GM23338 (cell line): ENCODE measurements at regions not wholly inside any gene's neighbourhood (a gene's known extent, or its start where the extent isn't known, plus 50 kb on each side); places are given as distances from the start of the nearest gene placed in this dataset.

Experiments
- ATAC-seq: fragments of 200-7000 bp; cut with Tn5 transposase; 3 replicates; pipeline ENCODE4 v1.9.1; 2020
- DNase-seq: peaks from one replicate; pipeline ENCODE4 v3.0.0-alpha.2; 2015; ENCODE audit warnings: low spot score
- H2AFZ ChIP-seq: fragments of 200-600 bp; sonication (generic); 2 replicates; pipeline ENCODE4 v1.8.0; 2016; ENCODE audit warnings: antibody characterized with exemption, mild to moderate bottlenecking, moderate library complexity
- H3F3A ChIP-seq: fragments of 200-600 bp; sonication (generic); replicated peaks from 2 replicates; pipeline ENCODE4 v1.8.0; 2017; ENCODE audit warnings: antibody characterized with exemption, mixed run types, low read depth
- H3K27ac ChIP-seq: fragments of 200-600 bp; sonication (generic); 2 replicates; pipeline ENCODE4 v1.6.1; 2016; ENCODE audit warnings: low read depth
- H3K27me3 ChIP-seq: fragments of 200-600 bp; sonication (generic); 2 replicates; pipeline ENCODE4 v1.8.0; 2016; ENCODE audit warnings: mild to moderate bottlenecking, mixed run types, moderate library complexity; ENCODE audit not compliant: insufficient read depth
- H3K36me3 ChIP-seq: fragments of 200-600 bp; sonication (generic); 2 replicates; pipeline ENCODE4 v1.8.0; 2016; ENCODE audit warnings: mild to moderate bottlenecking; ENCODE audit not compliant: insufficient read depth
- H3K4me1 ChIP-seq: fragments of 200-600 bp; sonication (generic); 2 replicates; pipeline ENCODE4 v1.8.0; 2016; ENCODE audit warnings: mild to moderate bottlenecking, moderate library complexity; ENCODE audit not compliant: insufficient read depth
- H3K4me2 ChIP-seq: fragments of 200-600 bp; sonication (generic); 2 replicates; pipeline ENCODE4 v1.7.1; 2017; ENCODE audit warnings: mixed run types
- H3K4me3 ChIP-seq: fragments of 200-600 bp; sonication (generic); 2 replicates; pipeline ENCODE4 v1.6.1; 2016; ENCODE audit warnings: mixed run types
- H3K79me2 ChIP-seq: fragments of 200-600 bp; sonication (generic); replicated peaks from 2 replicates; pipeline ENCODE4 v1.8.0; 2017; ENCODE audit warnings: mild to moderate bottlenecking; ENCODE audit not compliant: insufficient read depth
- H3K9me2 ChIP-seq: fragments of 200-600 bp; sonication (generic); 2 replicates; pipeline ENCODE4 v1.8.0; 2017; ENCODE audit not compliant: insufficient read depth
- H4K20me1 ChIP-seq: fragments of 200-600 bp; sonication (generic); replicated peaks from 2 replicates; pipeline ENCODE4 v1.8.0; 2017; ENCODE audit warnings: mild to moderate bottlenecking; ENCODE audit not compliant: insufficient read depth
- H3K27ac Mint-ChIP-seq: 2 replicates; pipeline ENCODE4 v1.8.0; 2020; ENCODE audit warnings: inconsistent platforms, mild to moderate bottlenecking, moderate library complexity, mixed read lengths
- H3K27me3 Mint-ChIP-seq: 3 replicates; pipeline ENCODE4 v1.8.0; 2022; ENCODE audit warnings: low read depth, mild to moderate bottlenecking, moderate library complexity, mixed read lengths, inconsistent platforms; ENCODE audit not compliant: insufficient read depth, poor library complexity
- H3K36me3 Mint-ChIP-seq: 3 replicates; pipeline ENCODE4 v1.8.0; 2021; ENCODE audit warnings: low read depth, mild to moderate bottlenecking, inconsistent platforms, moderate library complexity, mixed read lengths
- H3K4me1 Mint-ChIP-seq: 3 replicates; pipeline ENCODE4 v1.8.0; 2020; ENCODE audit warnings: mild to moderate bottlenecking, inconsistent platforms, mixed read lengths
- H3K4me3 Mint-ChIP-seq: 3 replicates; pipeline ENCODE4 v1.8.0; 2021; ENCODE audit warnings: moderate library complexity, mild to moderate bottlenecking, inconsistent platforms, mixed read lengths
- H3K9me3 Mint-ChIP-seq: 3 replicates; pipeline ENCODE4 v1.8.0; 2020; ENCODE audit warnings: moderate library complexity, mild to moderate bottlenecking, inconsistent platforms, mixed read lengths
- CREB1 ChIP-seq: fragments of 250-450 bp; sonication (Bioruptor Pico); IDR thresholded peaks from 2 replicates; pipeline ENCODE4 v1.5.0; 2020; ENCODE audit warnings: low read depth, mild to moderate bottlenecking, moderate library complexity
- EZH2 ChIP-seq: fragments of 200-600 bp; sonication (generic); IDR thresholded peaks from one replicate; pipeline ENCODE4 v1.8.0; 2017; ENCODE audit warnings: antibody characterized with exemption, mild to moderate bottlenecking, low read depth; ENCODE audit not compliant: unreplicated experiment
- EZH2phosphoT487 ChIP-seq: fragments of 200-600 bp; sonication (generic); IDR thresholded peaks from one replicate; pipeline ENCODE4 v1.8.1; 2018; ENCODE audit warnings: antibody characterized with exemption; ENCODE audit not compliant: unreplicated experiment
- JUNB ChIP-seq: IDR thresholded peaks from one replicate; pipeline ENCODE4 v1.6.1; 2016; ENCODE audit warnings: antibody characterized with exemption; ENCODE audit not compliant: unreplicated experiment
- NANOG ChIP-seq: IDR thresholded peaks from 2 replicates; pipeline ENCODE4 v1.6.1; 2016; ENCODE audit warnings: antibody characterized with exemption, borderline replicate concordance
- POLR2AphosphoS5 ChIP-seq: IDR thresholded peaks from 2 replicates; pipeline ENCODE4 v1.6.1; 2016; ENCODE audit warnings: antibody characterized with exemption, low read depth
- STAT1 ChIP-seq: IDR thresholded peaks from one replicate; pipeline ENCODE4 v1.6.1; 2016; ENCODE audit warnings: antibody characterized with exemption; ENCODE audit not compliant: unreplicated experiment
- ZNF114 ChIP-seq: fragments of 250-450 bp; sonication (Bioruptor Pico); IDR thresholded peaks from 2 replicates; pipeline ENCODE4 v1.5.0; 2020; ENCODE audit warnings: mild to moderate bottlenecking, moderate library complexity
- ZNF331 ChIP-seq: fragments of 250-450 bp; sonication (Bioruptor Pico); IDR thresholded peaks from 2 replicates; pipeline ENCODE4 v1.5.0; 2020; ENCODE audit warnings: low read depth, mild to moderate bottlenecking, moderate library complexity
- TF ChIP-seq, protein P1 (sequence below): IDR thresholded peaks from one replicate; pipeline ENCODE4 v1.6.1; 2018; ENCODE audit warnings: antibody characterized with exemption; ENCODE audit not compliant: unreplicated experiment
- TF ChIP-seq, protein P2 (sequence below), 2 experiments: fragments of 200-600 bp in 1 of 2; sonication (generic) in 1 of 2; conservative IDR thresholded peaks; 2 replicates each; pipeline versions ENCODE4 v1.5.1 to v1.6.1; 2016 to 2017; ENCODE audit warnings: antibody characterized with exemption in 2 of 2, low read depth in 2 of 2, mild to moderate bottlenecking in 2 of 2, moderate library complexity in 1 of 2
- TF ChIP-seq, protein P3 (sequence below): IDR thresholded peaks from 2 replicates; pipeline ENCODE4 v1.6.1; 2016; ENCODE audit warnings: antibody characterized with exemption

DNA sequence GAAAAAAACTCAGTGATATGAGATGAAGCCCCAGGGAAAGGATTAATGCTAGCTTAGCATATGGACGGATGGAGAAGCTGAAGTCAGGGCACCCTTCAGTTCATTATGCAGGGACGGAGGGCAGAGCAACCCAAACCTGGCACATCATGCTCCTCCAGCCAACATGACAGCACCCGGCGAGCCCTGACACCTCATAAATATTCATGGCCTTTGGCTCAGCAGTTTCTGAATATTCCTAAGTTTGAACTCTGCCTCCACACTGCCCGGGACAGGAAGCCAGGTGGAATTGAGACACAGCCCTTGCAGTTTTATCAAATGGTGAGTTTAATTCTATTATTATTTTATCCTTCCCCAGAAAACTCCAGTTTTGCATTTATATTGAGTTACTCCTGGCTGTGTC lies 87.3 kb upstream of the SH3BP4 start:
- no peak overlapping the region for H3K4me3 Mint-ChIP-seq
- peaks cover 12% of the 10 kb centered on the region; the same call in 1 of the 3 replicates for H3K36me3 Mint-ChIP-seq
- H3K27ac Mint-ChIP-seq: no peak overlapping the region
- Histone ChIP-seq H3F3A (no peaks in the 10 kb centered on the region), H3K4me3 (no peak overlapping the region), H3K27me3 (no peaks in the 10 kb centered on the region), H3K4me2 (no peak overlapping the region), H3K79me2 (no peaks in the 10 kb centered on the region), H4K20me1 (no peaks in the 10 kb centered on the region), H3K9me2 (no peaks in the 10 kb centered on the region), H3K36me3 (no peaks in the 10 kb centered on the region), H3K27ac (no peak overlapping the region), H2AFZ (no peak overlapping the region), H3K4me1 (no peaks in the 10 kb centered on the region)
- peaks cover 2% of the 10 kb centered on the region for H3K27me3 Mint-ChIP-seq
- H3K9me3 Mint-ChIP-seq: peaks cover 16% of the 10 kb centered on the region
- peaks cover 2% of the 10 kb centered on the region; the same call in 2 of the 3 replicates for H3K4me1 Mint-ChIP-seq
- ATAC-seq: no peak
- TF ChIP-seq EZH2phosphoT487 (no peak), ZNF114 (CRISPR knock-in tag) (no peak), POLR2AphosphoS5 (no peak), ZNF331 (CRISPR knock-in tag) (no peak), JUNB (no peak), NANOG (no peak)
- TF ChIP-seq, protein P1, sequence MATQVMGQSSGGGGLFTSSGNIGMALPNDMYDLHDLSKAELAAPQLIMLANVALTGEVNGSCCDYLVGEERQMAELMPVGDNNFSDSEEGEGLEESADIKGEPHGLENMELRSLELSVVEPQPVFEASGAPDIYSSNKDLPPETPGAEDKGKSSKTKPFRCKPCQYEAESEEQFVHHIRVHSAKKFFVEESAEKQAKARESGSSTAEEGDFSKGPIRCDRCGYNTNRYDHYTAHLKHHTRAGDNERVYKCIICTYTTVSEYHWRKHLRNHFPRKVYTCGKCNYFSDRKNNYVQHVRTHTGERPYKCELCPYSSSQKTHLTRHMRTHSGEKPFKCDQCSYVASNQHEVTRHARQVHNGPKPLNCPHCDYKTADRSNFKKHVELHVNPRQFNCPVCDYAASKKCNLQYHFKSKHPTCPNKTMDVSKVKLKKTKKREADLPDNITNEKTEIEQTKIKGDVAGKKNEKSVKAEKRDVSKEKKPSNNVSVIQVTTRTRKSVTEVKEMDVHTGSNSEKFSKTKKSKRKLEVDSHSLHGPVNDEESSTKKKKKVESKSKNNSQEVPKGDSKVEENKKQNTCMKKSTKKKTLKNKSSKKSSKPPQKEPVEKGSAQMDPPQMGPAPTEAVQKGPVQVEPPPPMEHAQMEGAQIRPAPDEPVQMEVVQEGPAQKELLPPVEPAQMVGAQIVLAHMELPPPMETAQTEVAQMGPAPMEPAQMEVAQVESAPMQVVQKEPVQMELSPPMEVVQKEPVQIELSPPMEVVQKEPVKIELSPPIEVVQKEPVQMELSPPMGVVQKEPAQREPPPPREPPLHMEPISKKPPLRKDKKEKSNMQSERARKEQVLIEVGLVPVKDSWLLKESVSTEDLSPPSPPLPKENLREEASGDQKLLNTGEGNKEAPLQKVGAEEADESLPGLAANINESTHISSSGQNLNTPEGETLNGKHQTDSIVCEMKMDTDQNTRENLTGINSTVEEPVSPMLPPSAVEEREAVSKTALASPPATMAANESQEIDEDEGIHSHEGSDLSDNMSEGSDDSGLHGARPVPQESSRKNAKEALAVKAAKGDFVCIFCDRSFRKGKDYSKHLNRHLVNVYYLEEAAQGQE: no peak
- DNase-seq: no peak

DNA sequence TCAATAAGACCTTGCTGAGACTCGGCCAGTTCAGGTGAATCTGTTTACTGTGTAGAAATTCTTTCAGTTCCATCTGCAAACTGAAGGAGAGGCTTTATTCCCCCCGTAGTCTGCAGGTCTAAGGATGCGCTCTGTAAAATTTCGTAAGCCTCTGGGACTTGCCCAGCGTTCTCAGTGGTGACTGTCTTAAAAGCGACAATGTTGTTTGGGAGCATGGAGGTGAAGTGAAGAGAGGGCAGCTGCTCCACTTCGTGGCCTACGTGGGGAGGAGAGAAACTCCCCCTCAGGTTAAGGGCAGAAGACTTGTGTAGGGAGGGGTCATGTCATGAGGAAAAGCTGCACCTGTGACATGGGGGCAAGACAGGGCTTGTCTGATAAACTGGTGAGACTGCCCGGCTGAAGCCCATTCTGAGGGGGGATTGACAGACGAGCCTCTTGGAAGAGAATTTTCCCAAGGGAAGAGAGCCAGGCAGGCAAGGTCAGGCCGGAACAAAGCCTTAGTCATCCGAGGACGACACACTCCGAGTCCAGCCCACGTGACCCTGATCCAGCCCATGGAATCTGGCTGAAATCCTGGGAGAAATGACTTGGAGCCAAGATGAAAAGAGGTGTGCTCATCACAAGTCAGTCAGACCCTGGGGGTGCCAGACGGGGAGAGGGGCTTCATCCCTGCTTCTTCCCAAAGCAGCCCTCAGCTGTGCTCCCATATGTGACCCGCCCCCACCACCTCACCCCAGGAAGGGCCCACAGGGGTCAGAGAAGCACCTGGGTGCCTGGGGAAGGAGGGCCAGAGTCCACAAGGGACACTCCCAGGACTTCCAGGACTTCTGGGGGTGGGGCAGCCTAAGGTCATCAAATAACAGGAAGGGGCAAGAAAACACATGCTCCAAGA lies 88.5 kb upstream of the SH3BP4 start:
- H3K4me3 Mint-ChIP-seq: no peak overlapping the region
- Histone ChIP-seq H4K20me1 (no peaks in the 10 kb centered on the region), H3K4me3 (no peak overlapping the region), H3K4me2 (no peak overlapping the region), H2AFZ (no peak overlapping the region), H3K9me2 (no peaks in the 10 kb centered on the region), H3K79me2 (no peaks in the 10 kb centered on the region), H3K36me3 (no peaks in the 10 kb centered on the region), H3K27me3 (no peaks in the 10 kb centered on the region), H3F3A (no peaks in the 10 kb centered on the region), H3K4me1 (peaks cover 4% of the 10 kb centered on the region; the same call in 1 of the 2 replicates), H3K27ac (no peak overlapping the region)
- H3K9me3 Mint-ChIP-seq: peaks cover 13% of the 10 kb centered on the region
- peak; percentile 9 for DNase-seq
- ATAC-seq: no peak; the same call in 2 of the 3 replicates
- peaks cover 2% of the 10 kb centered on the region for H3K27me3 Mint-ChIP-seq
- no peak overlapping the region for H3K27ac Mint-ChIP-seq
- peaks cover 11% of the 10 kb centered on the region; the same call in 1 of the 3 replicates for H3K36me3 Mint-ChIP-seq
- peaks cover 6% of the 10 kb centered on the region for H3K4me1 Mint-ChIP-seq
- TF ChIP-seq CREB1 (CRISPR knock-in tag) (no peak), EZH2 (no peak), STAT1 (no peak), NANOG (no peak), ZNF331 (CRISPR knock-in tag) (no peak), ZNF114 (CRISPR knock-in tag) (no peak), EZH2phosphoT487 (no peak)
- TF ChIP-seq, protein P2, sequence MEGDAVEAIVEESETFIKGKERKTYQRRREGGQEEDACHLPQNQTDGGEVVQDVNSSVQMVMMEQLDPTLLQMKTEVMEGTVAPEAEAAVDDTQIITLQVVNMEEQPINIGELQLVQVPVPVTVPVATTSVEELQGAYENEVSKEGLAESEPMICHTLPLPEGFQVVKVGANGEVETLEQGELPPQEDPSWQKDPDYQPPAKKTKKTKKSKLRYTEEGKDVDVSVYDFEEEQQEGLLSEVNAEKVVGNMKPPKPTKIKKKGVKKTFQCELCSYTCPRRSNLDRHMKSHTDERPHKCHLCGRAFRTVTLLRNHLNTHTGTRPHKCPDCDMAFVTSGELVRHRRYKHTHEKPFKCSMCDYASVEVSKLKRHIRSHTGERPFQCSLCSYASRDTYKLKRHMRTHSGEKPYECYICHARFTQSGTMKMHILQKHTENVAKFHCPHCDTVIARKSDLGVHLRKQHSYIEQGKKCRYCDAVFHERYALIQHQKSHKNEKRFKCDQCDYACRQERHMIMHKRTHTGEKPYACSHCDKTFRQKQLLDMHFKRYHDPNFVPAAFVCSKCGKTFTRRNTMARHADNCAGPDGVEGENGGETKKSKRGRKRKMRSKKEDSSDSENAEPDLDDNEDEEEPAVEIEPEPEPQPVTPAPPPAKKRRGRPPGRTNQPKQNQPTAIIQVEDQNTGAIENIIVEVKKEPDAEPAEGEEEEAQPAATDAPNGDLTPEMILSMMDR (conservative IDR thresholded peaks at IDR 0.05; ENCODE audit: low read depth in 2 of 2): no peak
- TF ChIP-seq, protein P3, sequence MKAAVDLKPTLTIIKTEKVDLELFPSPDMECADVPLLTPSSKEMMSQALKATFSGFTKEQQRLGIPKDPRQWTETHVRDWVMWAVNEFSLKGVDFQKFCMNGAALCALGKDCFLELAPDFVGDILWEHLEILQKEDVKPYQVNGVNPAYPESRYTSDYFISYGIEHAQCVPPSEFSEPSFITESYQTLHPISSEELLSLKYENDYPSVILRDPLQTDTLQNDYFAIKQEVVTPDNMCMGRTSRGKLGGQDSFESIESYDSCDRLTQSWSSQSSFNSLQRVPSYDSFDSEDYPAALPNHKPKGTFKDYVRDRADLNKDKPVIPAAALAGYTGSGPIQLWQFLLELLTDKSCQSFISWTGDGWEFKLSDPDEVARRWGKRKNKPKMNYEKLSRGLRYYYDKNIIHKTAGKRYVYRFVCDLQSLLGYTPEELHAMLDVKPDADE: no peak
